WTC11 (cell line): ENCODE measurements at regions not wholly inside any gene's neighbourhood (a gene's known extent, or its start where the extent isn't known, plus 50 kb on each side); places are given as distances from the start of the nearest gene placed in this dataset.

ENCODE experiments used
- CBFB ChIP-seq: sonication (generic); formaldehyde crosslinking; IDR thresholded peaks from 2 replicates; pipeline ENCODE4 v1.8.1; 2022; ENCODE audit warnings: mild to moderate bottlenecking, low read depth, missing genetic modification reagents
- E2F4 ChIP-seq: sonication (generic); formaldehyde crosslinking; IDR thresholded peaks from 2 replicates; pipeline ENCODE4 v1.8.1; 2022; ENCODE audit warnings: low read depth, mild to moderate bottlenecking, moderate library complexity, missing genetic modification reagents, borderline replicate concordance
- EMX1 ChIP-seq: fragments of 250-450 bp; sonication (Bioruptor Pico); IDR thresholded peaks from 2 replicates; pipeline ENCODE4 v1.8.0; 2021; ENCODE audit warnings: mild to moderate bottlenecking
- ESRRA ChIP-seq: sonication (generic); formaldehyde crosslinking; IDR thresholded peaks from 2 replicates; pipeline ENCODE4 v1.8.1; 2022; ENCODE audit warnings: mild to moderate bottlenecking, missing genetic modification reagents, borderline replicate concordance
- MYBL2 ChIP-seq: sonication (generic); formaldehyde crosslinking; IDR thresholded peaks from 2 replicates; pipeline ENCODE4 v1.8.1; 2023; ENCODE audit warnings: mild to moderate bottlenecking, moderate library complexity, missing genetic modification reagents
- NR1H2 ChIP-seq: sonication (generic); formaldehyde crosslinking; IDR thresholded peaks from 2 replicates; pipeline ENCODE4 v1.9.0; 2021; ENCODE audit warnings: mild to moderate bottlenecking, moderate library complexity, missing genetic modification reagents
- RELA ChIP-seq: sonication (generic); formaldehyde crosslinking; IDR thresholded peaks from 2 replicates; pipeline ENCODE4 v1.8.1; 2022; ENCODE audit warnings: missing genetic modification reagents, mild to moderate bottlenecking, borderline replicate concordance
- RORB ChIP-seq: fragments of 250-450 bp; sonication (Bioruptor Pico); IDR thresholded peaks from 2 replicates; pipeline ENCODE4 v1.9.0; 2021; ENCODE audit warnings: mild to moderate bottlenecking
- STAT6 ChIP-seq: sonication (generic); formaldehyde crosslinking; conservative IDR thresholded peaks from 2 replicates; pipeline ENCODE4 v1.8.1; 2023; ENCODE audit warnings: mild to moderate bottlenecking, low read depth, missing genetic modification reagents, moderate library complexity
- TEAD4 ChIP-seq: sonication (generic); formaldehyde crosslinking; IDR thresholded peaks from 2 replicates; pipeline ENCODE4 v1.8.0; 2022; ENCODE audit warnings: mild to moderate bottlenecking, missing genetic modification reagents
- USF2 ChIP-seq: sonication (generic); formaldehyde crosslinking; IDR thresholded peaks from 2 replicates; pipeline ENCODE4 v1.8.1; 2023; ENCODE audit warnings: mild to moderate bottlenecking, missing genetic modification reagents, moderate library complexity
- ZNF219 ChIP-seq: sonication (generic); formaldehyde crosslinking; IDR thresholded peaks from 2 replicates; pipeline ENCODE4 v1.8.0; 2023; ENCODE audit warnings: missing genetic modification reagents, mild to moderate bottlenecking, borderline replicate concordance
- ZNF396 ChIP-seq: fragments of 250-450 bp; sonication (Bioruptor Pico); IDR thresholded peaks from 2 replicates; pipeline ENCODE4 v1.8.0; 2021; ENCODE audit warnings: mild to moderate bottlenecking, moderate library complexity, borderline replicate concordance
- TF ChIP-seq, protein P1 (sequence below): sonication (generic); formaldehyde crosslinking; IDR thresholded peaks from 2 replicates; pipeline ENCODE4 v1.8.1; 2023; ENCODE audit warnings: mild to moderate bottlenecking, missing genetic modification reagents
- TF ChIP-seq, protein P2 (sequence below): sonication (generic); formaldehyde crosslinking; IDR thresholded peaks from 2 replicates; pipeline ENCODE4 v1.8.1; 2022; ENCODE audit warnings: mild to moderate bottlenecking, missing genetic modification reagents, moderate library complexity, borderline replicate concordance
- TF ChIP-seq, protein P3 (sequence below): sonication (generic); formaldehyde crosslinking; IDR thresholded peaks from 2 replicates; pipeline ENCODE4 v1.8.1; 2023; ENCODE audit warnings: mild to moderate bottlenecking, missing genetic modification reagents, borderline replicate concordance
- TF ChIP-seq, protein P4 (sequence below): sonication (generic); formaldehyde crosslinking; IDR thresholded peaks from 2 replicates; pipeline ENCODE4 v1.8.0; 2022; ENCODE audit warnings: missing genetic modification reagents
- TF ChIP-seq, protein P5 (sequence below): fragments of 250-450 bp; sonication (Bioruptor Pico); IDR thresholded peaks from 2 replicates; pipeline ENCODE4 v1.9.0; 2021; ENCODE audit warnings: moderate library complexity, mild to moderate bottlenecking, inconsistent platforms, borderline replicate concordance

DNA sequence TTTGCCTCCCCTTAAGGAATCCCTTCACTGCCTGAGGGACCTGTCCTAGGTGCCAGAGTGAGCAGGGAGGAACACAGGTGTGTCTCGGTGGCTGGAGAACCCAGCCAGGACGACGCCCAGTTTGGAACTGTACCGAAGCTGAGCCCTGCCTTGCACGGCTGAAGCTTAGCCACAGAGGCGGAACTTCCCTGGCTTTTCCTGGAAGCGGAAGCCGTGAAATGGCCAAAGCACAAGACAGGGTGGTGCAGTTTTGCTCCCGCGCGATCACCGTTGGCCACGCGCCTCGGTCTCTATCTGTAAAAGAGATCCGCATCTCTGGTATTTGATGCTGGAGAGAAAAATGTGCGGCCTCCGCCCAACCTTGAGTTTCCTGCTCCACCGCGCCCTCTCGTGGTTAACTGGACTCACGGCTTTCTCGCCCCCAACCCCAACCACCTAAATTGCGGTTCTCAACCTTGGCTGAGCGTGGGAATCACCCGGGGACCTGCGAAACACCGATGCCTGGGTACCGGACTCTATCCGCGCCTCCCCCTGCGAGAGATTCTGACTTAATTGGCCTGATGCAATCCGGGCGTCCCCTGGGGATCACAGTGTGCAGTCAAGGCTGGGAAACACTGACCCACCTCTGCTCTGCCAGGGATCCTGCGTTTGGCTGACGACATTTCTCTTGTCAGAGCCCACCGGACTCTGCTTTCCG, 70.7 kb upstream of the ABHD2 start (continued):
- TF ChIP-seq CBFB (CRISPR knock-in tag) (no peak), RORB (CRISPR knock-in tag) (no peak), MYBL2 (CRISPR knock-in tag) (no peak), ZNF219 (no peak), ZNF396 (CRISPR knock-in tag) (no peak), TEAD4 (CRISPR knock-in tag) (no peak), ESRRA (peak; percentile 64; the same call in 1 of the 2 replicates), E2F4 (no peak), EMX1 (CRISPR knock-in tag) (no peak), NR1H2 (CRISPR knock-in tag) (no peak), RELA (CRISPR knock-in tag) (no peak), USF2 (CRISPR knock-in tag) (peak; percentile 18; the same call in 1 of the 2 replicates), STAT6 (no peak)
- TF ChIP-seq, protein P1, sequence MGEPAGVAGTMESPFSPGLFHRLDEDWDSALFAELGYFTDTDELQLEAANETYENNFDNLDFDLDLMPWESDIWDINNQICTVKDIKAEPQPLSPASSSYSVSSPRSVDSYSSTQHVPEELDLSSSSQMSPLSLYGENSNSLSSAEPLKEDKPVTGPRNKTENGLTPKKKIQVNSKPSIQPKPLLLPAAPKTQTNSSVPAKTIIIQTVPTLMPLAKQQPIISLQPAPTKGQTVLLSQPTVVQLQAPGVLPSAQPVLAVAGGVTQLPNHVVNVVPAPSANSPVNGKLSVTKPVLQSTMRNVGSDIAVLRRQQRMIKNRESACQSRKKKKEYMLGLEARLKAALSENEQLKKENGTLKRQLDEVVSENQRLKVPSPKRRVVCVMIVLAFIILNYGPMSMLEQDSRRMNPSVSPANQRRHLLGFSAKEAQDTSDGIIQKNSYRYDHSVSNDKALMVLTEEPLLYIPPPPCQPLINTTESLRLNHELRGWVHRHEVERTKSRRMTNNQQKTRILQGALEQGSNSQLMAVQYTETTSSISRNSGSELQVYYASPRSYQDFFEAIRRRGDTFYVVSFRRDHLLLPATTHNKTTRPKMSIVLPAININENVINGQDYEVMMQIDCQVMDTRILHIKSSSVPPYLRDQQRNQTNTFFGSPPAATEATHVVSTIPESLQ (CRISPR knock-in tag), result no peak
- TF ChIP-seq, protein P2, sequence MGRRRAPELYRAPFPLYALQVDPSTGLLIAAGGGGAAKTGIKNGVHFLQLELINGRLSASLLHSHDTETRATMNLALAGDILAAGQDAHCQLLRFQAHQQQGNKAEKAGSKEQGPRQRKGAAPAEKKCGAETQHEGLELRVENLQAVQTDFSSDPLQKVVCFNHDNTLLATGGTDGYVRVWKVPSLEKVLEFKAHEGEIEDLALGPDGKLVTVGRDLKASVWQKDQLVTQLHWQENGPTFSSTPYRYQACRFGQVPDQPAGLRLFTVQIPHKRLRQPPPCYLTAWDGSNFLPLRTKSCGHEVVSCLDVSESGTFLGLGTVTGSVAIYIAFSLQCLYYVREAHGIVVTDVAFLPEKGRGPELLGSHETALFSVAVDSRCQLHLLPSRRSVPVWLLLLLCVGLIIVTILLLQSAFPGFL (CRISPR knock-in tag), result no peak
- TF ChIP-seq, protein P3, sequence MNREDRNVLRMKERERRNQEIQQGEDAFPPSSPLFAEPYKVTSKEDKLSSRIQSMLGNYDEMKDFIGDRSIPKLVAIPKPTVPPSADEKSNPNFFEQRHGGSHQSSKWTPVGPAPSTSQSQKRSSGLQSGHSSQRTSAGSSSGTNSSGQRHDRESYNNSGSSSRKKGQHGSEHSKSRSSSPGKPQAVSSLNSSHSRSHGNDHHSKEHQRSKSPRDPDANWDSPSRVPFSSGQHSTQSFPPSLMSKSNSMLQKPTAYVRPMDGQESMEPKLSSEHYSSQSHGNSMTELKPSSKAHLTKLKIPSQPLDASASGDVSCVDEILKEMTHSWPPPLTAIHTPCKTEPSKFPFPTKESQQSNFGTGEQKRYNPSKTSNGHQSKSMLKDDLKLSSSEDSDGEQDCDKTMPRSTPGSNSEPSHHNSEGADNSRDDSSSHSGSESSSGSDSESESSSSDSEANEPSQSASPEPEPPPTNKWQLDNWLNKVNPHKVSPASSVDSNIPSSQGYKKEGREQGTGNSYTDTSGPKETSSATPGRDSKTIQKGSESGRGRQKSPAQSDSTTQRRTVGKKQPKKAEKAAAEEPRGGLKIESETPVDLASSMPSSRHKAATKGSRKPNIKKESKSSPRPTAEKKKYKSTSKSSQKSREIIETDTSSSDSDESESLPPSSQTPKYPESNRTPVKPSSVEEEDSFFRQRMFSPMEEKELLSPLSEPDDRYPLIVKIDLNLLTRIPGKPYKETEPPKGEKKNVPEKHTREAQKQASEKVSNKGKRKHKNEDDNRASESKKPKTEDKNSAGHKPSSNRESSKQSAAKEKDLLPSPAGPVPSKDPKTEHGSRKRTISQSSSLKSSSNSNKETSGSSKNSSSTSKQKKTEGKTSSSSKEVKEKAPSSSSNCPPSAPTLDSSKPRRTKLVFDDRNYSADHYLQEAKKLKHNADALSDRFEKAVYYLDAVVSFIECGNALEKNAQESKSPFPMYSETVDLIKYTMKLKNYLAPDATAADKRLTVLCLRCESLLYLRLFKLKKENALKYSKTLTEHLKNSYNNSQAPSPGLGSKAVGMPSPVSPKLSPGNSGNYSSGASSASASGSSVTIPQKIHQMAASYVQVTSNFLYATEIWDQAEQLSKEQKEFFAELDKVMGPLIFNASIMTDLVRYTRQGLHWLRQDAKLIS (CRISPR knock-in tag), result no peak
- TF ChIP-seq, protein P4, sequence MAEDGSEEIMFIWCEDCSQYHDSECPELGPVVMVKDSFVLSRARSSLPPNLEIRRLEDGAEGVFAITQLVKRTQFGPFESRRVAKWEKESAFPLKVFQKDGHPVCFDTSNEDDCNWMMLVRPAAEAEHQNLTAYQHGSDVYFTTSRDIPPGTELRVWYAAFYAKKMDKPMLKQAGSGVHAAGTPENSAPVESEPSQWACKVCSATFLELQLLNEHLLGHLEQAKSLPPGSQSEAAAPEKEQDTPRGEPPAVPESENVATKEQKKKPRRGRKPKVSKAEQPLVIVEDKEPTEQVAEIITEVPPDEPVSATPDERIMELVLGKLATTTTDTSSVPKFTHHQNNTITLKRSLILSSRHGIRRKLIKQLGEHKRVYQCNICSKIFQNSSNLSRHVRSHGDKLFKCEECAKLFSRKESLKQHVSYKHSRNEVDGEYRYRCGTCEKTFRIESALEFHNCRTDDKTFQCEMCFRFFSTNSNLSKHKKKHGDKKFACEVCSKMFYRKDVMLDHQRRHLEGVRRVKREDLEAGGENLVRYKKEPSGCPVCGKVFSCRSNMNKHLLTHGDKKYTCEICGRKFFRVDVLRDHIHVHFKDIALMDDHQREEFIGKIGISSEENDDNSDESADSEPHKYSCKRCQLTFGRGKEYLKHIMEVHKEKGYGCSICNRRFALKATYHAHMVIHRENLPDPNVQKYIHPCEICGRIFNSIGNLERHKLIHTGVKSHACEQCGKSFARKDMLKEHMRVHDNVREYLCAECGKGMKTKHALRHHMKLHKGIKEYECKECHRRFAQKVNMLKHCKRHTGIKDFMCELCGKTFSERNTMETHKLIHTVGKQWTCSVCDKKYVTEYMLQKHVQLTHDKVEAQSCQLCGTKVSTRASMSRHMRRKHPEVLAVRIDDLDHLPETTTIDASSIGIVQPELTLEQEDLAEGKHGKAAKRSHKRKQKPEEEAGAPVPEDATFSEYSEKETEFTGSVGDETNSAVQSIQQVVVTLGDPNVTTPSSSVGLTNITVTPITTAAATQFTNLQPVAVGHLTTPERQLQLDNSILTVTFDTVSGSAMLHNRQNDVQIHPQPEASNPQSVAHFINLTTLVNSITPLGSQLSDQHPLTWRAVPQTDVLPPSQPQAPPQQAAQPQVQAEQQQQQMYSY (CRISPR knock-in tag), result no peak
- TF ChIP-seq, protein P5, sequence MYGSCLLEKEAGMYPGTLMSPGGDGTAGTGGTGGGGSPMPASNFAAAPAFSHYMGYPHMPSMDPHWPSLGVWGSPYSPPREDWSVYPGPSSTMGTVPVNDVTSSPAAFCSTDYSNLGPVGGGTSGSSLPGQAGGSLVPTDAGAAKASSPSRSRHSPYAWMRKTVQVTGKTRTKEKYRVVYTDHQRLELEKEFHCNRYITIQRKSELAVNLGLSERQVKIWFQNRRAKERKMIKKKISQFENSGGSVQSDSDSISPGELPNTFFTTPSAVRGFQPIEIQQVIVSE (CRISPR knock-in tag), result no peak
